ENCODE measurements at regions not wholly inside any gene's neighbourhood (a gene's known extent, or its start where the extent isn't known, plus 50 kb on each side); places are given as distances from the start of the nearest gene placed in this dataset.

- no peak for DNase-seq (ENCODE audit: extremely low spot score)
- POLR2A ChIA-PET: interaction anchor here (0.7 kb wide), 1 partner anchor 1471 kb away, joined by 3 read pairs; no protein-coding TSS in a partner anchor
- no peak for TF ChIP-seq CTCF (IDR thresholded peaks at IDR 0.05; ENCODE audit: control extremely low read depth, extremely low read depth, low read depth, missing control alignments)
- CTCF ChIA-PET: no interaction called here
Measured at GRCh38 chr12:22974865-22975264, 349.9 kb downstream of the ETNK1 start.

GRCh38 chr12:22978962-22979361 is 354.0 kb downstream of the ETNK1 start:
- DNase-seq (ENCODE audit: extremely low spot score): no peak
- ChIA-PET CTCF (no interaction called here), POLR2A (no interaction called here)
- no peak for TF ChIP-seq CTCF (IDR thresholded peaks at IDR 0.05; ENCODE audit: control extremely low read depth, extremely low read depth, low read depth, missing control alignments)

GRCh38 chr12:22979854-22980469 is 355.0 kb downstream of the ETNK1 start:
- no peak for DNase-seq (ENCODE audit: extremely low spot score)
- ChIA-PET POLR2A (no interaction called here), CTCF (interaction anchor here (1.5 kb wide), 1 partner anchor 28 kb away, joined by 3 read pairs; no protein-coding TSS in a partner anchor)
- TF ChIP-seq CTCF (IDR thresholded peaks at IDR 0.05; ENCODE audit: control extremely low read depth, extremely low read depth, low read depth, missing control alignments): no peak

GRCh38 chr12:22981711-22982110 is 356.7 kb downstream of the ETNK1 start:
- no peak for TF ChIP-seq CTCF (IDR thresholded peaks at IDR 0.05; ENCODE audit: control extremely low read depth, extremely low read depth, low read depth, missing control alignments)
- CTCF ChIA-PET: interaction anchor here (0.8 to 1.5 kb wide), 4 partner anchors 8 to 52 kb away, joined by 3 read pairs; no protein-coding TSS in a partner anchor
- DNase-seq (ENCODE audit: extremely low spot score): no peak
- POLR2A ChIA-PET: no interaction called here

- ChIA-PET POLR2A (no interaction called here), CTCF (interaction anchor here (1.0 to 1.6 kb wide), 3 partner anchors 10 to 51 kb away, joined by 3 to 4 read pairs (median 4); no protein-coding TSS in a partner anchor)
- no peak for TF ChIP-seq CTCF (IDR thresholded peaks at IDR 0.05; ENCODE audit: control extremely low read depth, extremely low read depth, low read depth, missing control alignments)
- no peak for DNase-seq (ENCODE audit: extremely low spot score)
Measured at GRCh38 chr12:22982635-22983034, 357.7 kb downstream of the ETNK1 start.

GRCh38 chr12:22986997-22987396 is 362.0 kb downstream of the ETNK1 start:
- POLR2A ChIA-PET: no interaction called here
- CTCF ChIA-PET: no interaction called here
- no peak for TF ChIP-seq CTCF (IDR thresholded peaks at IDR 0.05; ENCODE audit: control extremely low read depth, extremely low read depth, low read depth, missing control alignments)
- DNase-seq (ENCODE audit: extremely low spot score): no peak

All from GM10248 (cell line).